ENCODE measurements at regions not wholly inside any gene's neighbourhood (a gene's known extent, or its start where the extent isn't known, plus 50 kb on each side); places are given as distances from the start of the nearest gene placed in this dataset.

GRCh38 chr6:71579902-71580301 lies 291.3 kb downstream of the OGFRL1 start:
- TF ChIP-seq, protein P1, sequence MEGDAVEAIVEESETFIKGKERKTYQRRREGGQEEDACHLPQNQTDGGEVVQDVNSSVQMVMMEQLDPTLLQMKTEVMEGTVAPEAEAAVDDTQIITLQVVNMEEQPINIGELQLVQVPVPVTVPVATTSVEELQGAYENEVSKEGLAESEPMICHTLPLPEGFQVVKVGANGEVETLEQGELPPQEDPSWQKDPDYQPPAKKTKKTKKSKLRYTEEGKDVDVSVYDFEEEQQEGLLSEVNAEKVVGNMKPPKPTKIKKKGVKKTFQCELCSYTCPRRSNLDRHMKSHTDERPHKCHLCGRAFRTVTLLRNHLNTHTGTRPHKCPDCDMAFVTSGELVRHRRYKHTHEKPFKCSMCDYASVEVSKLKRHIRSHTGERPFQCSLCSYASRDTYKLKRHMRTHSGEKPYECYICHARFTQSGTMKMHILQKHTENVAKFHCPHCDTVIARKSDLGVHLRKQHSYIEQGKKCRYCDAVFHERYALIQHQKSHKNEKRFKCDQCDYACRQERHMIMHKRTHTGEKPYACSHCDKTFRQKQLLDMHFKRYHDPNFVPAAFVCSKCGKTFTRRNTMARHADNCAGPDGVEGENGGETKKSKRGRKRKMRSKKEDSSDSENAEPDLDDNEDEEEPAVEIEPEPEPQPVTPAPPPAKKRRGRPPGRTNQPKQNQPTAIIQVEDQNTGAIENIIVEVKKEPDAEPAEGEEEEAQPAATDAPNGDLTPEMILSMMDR (IDR thresholded peaks at IDR 0.05), result no peak
- Histone ChIP-seq H3K27me3 (no peaks in the 10 kb centered on the region), H3K9me3 (no peaks in the 10 kb centered on the region), H3K27ac (no peak overlapping the region), H3K4me1 (ENCODE audit: control insufficient read depth in 1 of 2, insufficient read depth in 1 of 2, low read depth in 1 of 2, low read length in 1 of 2) (no peaks in the 10 kb centered on the region), H3K36me3 (no peaks in the 10 kb centered on the region), H3K4me3 (ENCODE audit: low read depth in 1 of 2, low read length in 1 of 2) (no peak overlapping the region)

- Histone ChIP-seq H3K9me3 (no peaks in the 10 kb centered on the region), H3K36me3 (no peaks in the 10 kb centered on the region), H3K27me3 (peaks cover 1% of the 10 kb centered on the region), H3K27ac (no peak overlapping the region), H3K4me1 (ENCODE audit: control insufficient read depth in 1 of 2, insufficient read depth in 1 of 2, low read depth in 1 of 2, low read length in 1 of 2) (no peaks in the 10 kb centered on the region), H3K4me3 (ENCODE audit: low read depth in 1 of 2, low read length in 1 of 2) (no peak overlapping the region)
- TF ChIP-seq, protein P1 (IDR thresholded peaks at IDR 0.05), result no peak
Observed at GRCh38 chr6:71582820-71583219, 294.2 kb downstream of the OGFRL1 start.

DNA sequence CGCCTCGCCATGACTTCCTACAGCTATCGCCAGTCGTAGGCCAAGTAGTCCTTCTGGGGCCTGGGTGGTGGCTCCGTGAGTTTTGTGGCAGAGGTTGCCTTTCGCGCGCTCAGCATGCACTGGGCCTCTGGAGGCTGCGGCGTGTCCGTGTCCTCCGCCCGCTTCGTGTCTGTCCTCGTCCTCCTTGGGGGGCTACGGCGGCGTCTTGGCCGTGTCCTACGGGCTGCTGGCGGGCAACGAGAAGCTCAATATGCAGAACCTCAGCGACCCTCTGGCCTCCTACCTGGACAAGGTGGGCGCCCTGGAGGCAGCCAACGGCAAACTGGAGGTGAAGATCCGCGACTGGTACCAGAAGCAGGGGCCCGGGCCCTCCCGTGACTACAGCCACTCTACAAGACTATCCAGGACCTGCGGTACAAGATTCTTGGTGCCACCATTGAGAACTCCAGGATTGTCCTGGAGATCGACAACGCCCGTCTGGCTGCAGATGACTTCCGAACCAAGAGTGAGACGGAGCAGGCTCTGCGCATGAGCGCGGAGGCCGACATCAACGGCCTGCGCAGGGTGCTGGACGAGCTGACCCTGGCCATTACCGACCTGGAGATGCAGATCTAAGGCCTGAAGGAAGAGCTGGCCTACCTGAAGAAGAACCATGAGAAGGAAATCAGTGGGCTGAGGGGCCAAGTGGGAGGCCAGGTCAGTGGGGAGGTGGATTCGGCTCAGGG lies 296.3 kb downstream of the OGFRL1 start:
- H3K36me3 ChIP-seq, result no peaks in the 10 kb centered on the region
- no peak overlapping the region for H3K4me3 ChIP-seq (ENCODE audit: low read depth in 1 of 2, low read length in 1 of 2)
- peaks cover 14% of the 10 kb centered on the region for H3K27me3 ChIP-seq
- no peaks in the 10 kb centered on the region for H3K4me1 ChIP-seq (ENCODE audit: control insufficient read depth in 1 of 2, insufficient read depth in 1 of 2, low read depth in 1 of 2, low read length in 1 of 2)
- no peaks in the 10 kb centered on the region for H3K9me3 ChIP-seq
- H3K27ac ChIP-seq, result no peak overlapping the region
- TF ChIP-seq, protein P1 (IDR thresholded peaks at IDR 0.05), result no peak

DNA sequence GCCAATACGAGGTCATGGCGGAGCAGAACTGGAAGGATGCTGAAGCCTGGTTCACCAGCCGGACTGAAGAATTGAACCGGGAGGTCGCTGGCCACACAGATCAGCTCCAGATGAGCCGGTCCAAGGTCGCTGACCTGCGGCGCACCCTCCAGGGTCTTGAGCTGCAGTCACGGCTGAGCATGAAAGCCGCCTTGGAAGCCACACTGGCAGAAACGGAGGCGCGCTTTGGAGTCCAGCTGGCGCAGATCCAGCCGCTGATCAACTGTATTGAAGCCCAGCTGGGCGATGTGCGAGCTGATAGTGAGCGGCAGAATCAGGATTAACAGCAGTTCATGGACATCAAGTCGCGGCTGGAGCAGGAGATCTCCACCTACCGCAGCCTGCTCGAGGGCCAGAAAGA lies 296.9 kb downstream of the OGFRL1 start:
- Histone ChIP-seq H3K36me3 (no peaks in the 10 kb centered on the region), H3K27me3 (peaks cover 14% of the 10 kb centered on the region), H3K27ac (no peak overlapping the region), H3K9me3 (no peaks in the 10 kb centered on the region), H3K4me3 (ENCODE audit: low read depth in 1 of 2, low read length in 1 of 2) (no peak overlapping the region), H3K4me1 (ENCODE audit: control insufficient read depth in 1 of 2, insufficient read depth in 1 of 2, low read depth in 1 of 2, low read length in 1 of 2) (no peaks in the 10 kb centered on the region)
- TF ChIP-seq, protein P1 (IDR thresholded peaks at IDR 0.05), result no peak

- H3K9me3 ChIP-seq, result no peaks in the 10 kb centered on the region
- no peaks in the 10 kb centered on the region for H3K36me3 ChIP-seq
- no peak overlapping the region for H3K4me3 ChIP-seq (ENCODE audit: low read depth in 1 of 2, low read length in 1 of 2)
- TF ChIP-seq, protein P1 (IDR thresholded peaks at IDR 0.05), result no peak
- H3K4me1 ChIP-seq (ENCODE audit: control insufficient read depth in 1 of 2, insufficient read depth in 1 of 2, low read depth in 1 of 2, low read length in 1 of 2), result no peaks in the 10 kb centered on the region
- no peak overlapping the region for H3K27ac ChIP-seq
- H3K27me3 ChIP-seq, result peaks cover 14% of the 10 kb centered on the region
Observed at GRCh38 chr6:71588490-71588889, 297.9 kb upstream of the RIMS1 start.
